22Rv1 (cell line): ENCODE measurements at regions not wholly inside any gene's neighbourhood (a gene's known extent, or its start where the extent isn't known, plus 50 kb on each side); places are given as distances from the start of the nearest gene placed in this dataset.

Experiments
- H3K27ac ChIP-seq: fragments of 450-650 bp; 2 replicates; pipeline ENCODE4 v1.5.1; 2017
- CTCF ChIP-seq: fragments of 450-650 bp; IDR thresholded peaks from 2 replicates; pipeline ENCODE4 v1.5.1; 2017; ENCODE audit warnings: mild to moderate bottlenecking
- ZFX ChIP-seq: fragments of 450-650 bp; IDR thresholded peaks from 2 replicates; pipeline ENCODE4 v1.6.1; 2017; ENCODE audit warnings: antibody characterized with exemption, borderline replicate concordance

- H3K27ac ChIP-seq = no peak overlapping the region
- TF ChIP-seq ZFX (no peak), CTCF (no peak)
Observed at GRCh38 chr18:4641771-4642368, 186.8 kb upstream of the DLGAP1 start.

GRCh38 chr18:4640349-4641012 lies 185.4 kb upstream of the DLGAP1 start:
- TF ChIP-seq ZFX = no peak
- TF ChIP-seq CTCF = no peak

GRCh38 chr18:4639628-4640310 lies 184.7 kb upstream of the DLGAP1 start:
- TF ChIP-seq ZFX = no peak
- TF ChIP-seq CTCF = no peak
- H3K27ac ChIP-seq = no peak overlapping the region

More at GRCh38 chr18:4640349-4641012, 185.4 kb upstream of the DLGAP1 start:
- no peak overlapping the region for H3K27ac ChIP-seq

GRCh38 chr18:4638680-4639079 lies 183.6 kb upstream of the DLGAP1 start:
- H3K27ac ChIP-seq = no peak overlapping the region
- TF ChIP-seq ZFX (no peak), CTCF (no peak)

- H3K27ac ChIP-seq = no peak overlapping the region
- TF ChIP-seq ZFX (no peak), CTCF (no peak)
Observed at GRCh38 chr18:4637876-4638275, 182.8 kb upstream of the DLGAP1 start.

GRCh38 chr18:4636967-4637366 lies 181.9 kb upstream of the DLGAP1 start:
- H3K27ac ChIP-seq = no peak overlapping the region
- TF ChIP-seq CTCF (no peak), ZFX (no peak)

GRCh38 chr18:4631239-4631638 lies 176.1 kb upstream of the DLGAP1 start:
- TF ChIP-seq ZFX (no peak), CTCF (no peak)

More at GRCh38 chr18:4631239-4631638, 176.1 kb upstream of the DLGAP1 start:
- no peak overlapping the region for H3K27ac ChIP-seq
